HepG2 (cell line): ENCODE measurements at regions not wholly inside any gene's neighbourhood (a gene's known extent, or its start where the extent isn't known, plus 50 kb on each side); places are given as distances from the start of the nearest gene placed in this dataset.

Experiments used
- ATAC-seq: fragments of 200-7000 bp; cut with Tn5 transposase; 3 replicates; pipeline ENCODE4 v1.9.1; 2020; ENCODE audit warnings: mild to moderate bottlenecking, moderate library complexity
- BruUV-seq: library from RNA; stranded (reverse); fragments of 400-500 nt; replicated peaks from 2 replicates; lab custom pipeline; 2021; lab: Mats Ljungman, UMichigan
- CTCF ChIA-PET: fragments of 300-600 bp; formaldehyde crosslinking; extraction: SDS; loops from one replicate; lab custom pipeline; 2021; ENCODE audit warnings: low total read pairs, inconsistent platforms, low intra/inter-chr PET ratio; lab: Yijun Ruan, JAX
- POLR2A ChIA-PET: fragments of 350-600 bp; sonication (Branson Sonifier 250); formaldehyde crosslinking; loops from one replicate; lab custom pipeline; 2020; ENCODE audit warnings: antibody characterized with exemption, inconsistent platforms; lab: Yijun Ruan, JAX
- DNase-seq: peaks from one replicate; pipeline ENCODE4 v3.0.0-alpha.2; 2015; ENCODE audit warnings: low spot score
- FAIRE-seq: peaks from 3 replicates; lab custom pipeline; 2011; peaks lifted over from hg19 to GRCh38; lab: Jason Lieb, UNC
- H2AFZ ChIP-seq: one replicate; pipeline ENCODE4 v1.6.1; 2011; ENCODE audit warnings: low read length, inconsistent platforms
- H3K27ac ChIP-seq: fragments of 300-600 bp; 3 replicates; pipeline ENCODE4 v1.8.0; 2011; ENCODE audit warnings: mixed run types, mild to moderate bottlenecking, mixed read lengths, low read length, inconsistent platforms; ENCODE audit not compliant: insufficient read depth; ENCODE audit errors: extremely low read length
- H3K27me3 ChIP-seq, 2 experiments: fragments of 200-600 bp in 1 of 2; 2 replicates in 1 of 2; 3 replicates in 1 of 2; pipeline versions ENCODE4 v1.6.0 to v1.8.0; 2011; ENCODE audit warnings: low read length in 2 of 2, mild to moderate bottlenecking in 2 of 2, moderate library complexity in 2 of 2, inconsistent platforms in 1 of 2; ENCODE audit not compliant: insufficient read depth in 2 of 2, control insufficient read depth in 1 of 2
- H3K36me3 ChIP-seq, 2 experiments: fragments of 200-600 bp in 1 of 2; replicated peaks in 1 of 2; 2 replicates in 1 of 2; 3 replicates in 1 of 2; pipeline versions ENCODE4 v1.5.1 to v1.8.0; 2011; ENCODE audit warnings: low read length in 2 of 2, inconsistent platforms in 1 of 2; ENCODE audit not compliant: insufficient read depth in 2 of 2, control insufficient read depth in 1 of 2
- H3K4me1 ChIP-seq: 2 replicates; pipeline ENCODE4 v1.5.1; 2012; ENCODE audit warnings: low read length, inconsistent platforms; ENCODE audit not compliant: insufficient read depth
- H3K4me2 ChIP-seq: 2 replicates; pipeline ENCODE4 v1.6.0; 2011; ENCODE audit warnings: low read depth, low read length, inconsistent platforms
- H3K4me3 ChIP-seq, 3 experiments: fragments of 200-600 bp in 1 of 3; sonication (generic), shearing (Covaris generic) in 1 of 3; replicated peaks in 1 of 3; 2 replicates each; pipeline ENCODE4 v1.5.1; 2011 to 2016; ENCODE audit warnings: low read length in 3 of 3, inconsistent platforms in 2 of 3, low read depth in 2 of 3, mild to moderate bottlenecking in 2 of 3, control low read depth in 1 of 3, mixed read lengths in 1 of 3; ENCODE audit not compliant: insufficient read depth in 1 of 3
- H3K79me2 ChIP-seq: one replicate; pipeline ENCODE4 v1.6.1; 2011; ENCODE audit warnings: low read length, inconsistent platforms; ENCODE audit not compliant: insufficient read depth
- H3K9ac ChIP-seq: 2 replicates; pipeline ENCODE4 v1.6.0; 2011; ENCODE audit warnings: mild to moderate bottlenecking, low read depth, low read length, inconsistent platforms; ENCODE audit not compliant: insufficient read depth
- H3K9me3 ChIP-seq: 2 replicates; pipeline ENCODE4 v1.5.1; 2012; ENCODE audit warnings: mild to moderate bottlenecking, low read length
- H4K20me1 ChIP-seq: 2 replicates; pipeline ENCODE4 v1.6.0; 2011; ENCODE audit warnings: inconsistent platforms, mild to moderate bottlenecking, low read length, moderate library complexity; ENCODE audit not compliant: insufficient read depth
- BRCA1 ChIP-seq: sonication (generic); formaldehyde crosslinking; IDR thresholded peaks from 2 replicates; pipeline ENCODE4 v1.4.0; 2020; ENCODE audit warnings: missing genetic modification reagents
- CHD2 ChIP-seq: IDR thresholded peaks from 2 replicates; pipeline ENCODE4 v1.6.1; 2011; ENCODE audit warnings: low read depth, low read length, improper control_type of control experiment
- CREM ChIP-seq, 2 experiments: sonication (generic) in 1 of 2; formaldehyde crosslinking in 1 of 2; IDR thresholded peaks; 2 replicates each; pipeline versions ENCODE4 v1.4.0 to v1.6.1; 2016 to 2020; ENCODE audit warnings: antibody characterized with exemption in 1 of 2, mild to moderate bottlenecking in 1 of 2, missing genetic modification reagents in 1 of 2
- DPF2 ChIP-seq: sonication (generic); formaldehyde crosslinking; IDR thresholded peaks from 2 replicates; pipeline ENCODE4 v1.4.0; 2020; ENCODE audit warnings: mild to moderate bottlenecking, low read depth, missing genetic modification reagents, borderline replicate concordance
- ETV5 ChIP-seq: IDR thresholded peaks from 2 replicates; pipeline ENCODE4 v1.6.1; 2018; ENCODE audit warnings: missing biosample characterization, missing genetic modification reagents, inconsistent platforms, borderline replicate concordance
- GPN1 ChIP-seq: sonication (generic); formaldehyde crosslinking; IDR thresholded peaks from 2 replicates; pipeline ENCODE4 v1.5.1; 2020; ENCODE audit warnings: missing genetic modification reagents, borderline replicate concordance
- NAIF1 ChIP-seq: sonication (generic); formaldehyde crosslinking; IDR thresholded peaks from 2 replicates; pipeline ENCODE4 v1.5.0; 2020; ENCODE audit warnings: mild to moderate bottlenecking, missing genetic modification reagents, borderline replicate concordance
- SAP130 ChIP-seq: IDR thresholded peaks from 2 replicates; pipeline ENCODE4 v1.6.1; 2016; ENCODE audit warnings: low read depth
- ZBTB14 ChIP-seq: sonication (generic); formaldehyde crosslinking; IDR thresholded peaks from 2 replicates; pipeline ENCODE4 v1.4.0; 2020; ENCODE audit warnings: missing genetic modification reagents
- ZNF503 ChIP-seq: sonication (generic); formaldehyde crosslinking; IDR thresholded peaks from 2 replicates; pipeline ENCODE4 v1.4.0; 2020; ENCODE audit warnings: missing genetic modification reagents
- ZNF672 ChIP-seq: sonication (generic); formaldehyde crosslinking; IDR thresholded peaks from 2 replicates; pipeline ENCODE4 v1.8.1; 2022; ENCODE audit warnings: missing genetic modification reagents
- ZNF740 ChIP-seq: sonication (generic); formaldehyde crosslinking; IDR thresholded peaks from 2 replicates; pipeline ENCODE4 v1.4.0; 2020; ENCODE audit warnings: missing genetic modification reagents
- ZNF878 ChIP-seq: sonication (generic); formaldehyde crosslinking; IDR thresholded peaks from 2 replicates; pipeline ENCODE4 v1.8.1; 2023; ENCODE audit warnings: mild to moderate bottlenecking, missing genetic modification reagents, moderate library complexity
- ZSCAN21 ChIP-seq: sonication (generic); formaldehyde crosslinking; IDR thresholded peaks from 2 replicates; pipeline ENCODE4 v1.8.0; 2022; ENCODE audit warnings: mild to moderate bottlenecking, missing genetic modification reagents, moderate library complexity, borderline replicate concordance
- in situ Hi-C: cut with HindIII; loops from 2 replicates; pipeline ENCODE4 v1.10.0; 2017; ENCODE audit warnings: low pct_unique_long_range_greater_than_20kb; ENCODE audit not compliant: extremely low pct_ligation_motif_present
- intact Hi-C: fragments of 100-400 bp; cut with micrococcal nuclease; formaldehyde crosslinking; loops from one replicate; pipeline ENCODE4 v1.10.0; 2022; ENCODE audit not compliant: unreplicated experiment

- intact Hi-C loops, result no loop called here
- no TSS peak for BruUV-seq
- in situ Hi-C loops, result no loop called here
- Histone ChIP-seq H3K79me2 (no peaks in the 10 kb centered on the region), H3K36me3 (no peaks in the 10 kb centered on the region), H3K27ac (no peak overlapping the region), H2AFZ (no peak overlapping the region), H3K4me2 (no peak overlapping the region), H3K27me3 (no peaks in the 10 kb centered on the region), H4K20me1 (no peaks in the 10 kb centered on the region), H3K4me3 (no peak overlapping the region), H3K4me1 (no peaks in the 10 kb centered on the region), H3K9me3 (no peaks in the 10 kb centered on the region), H3K9ac (no peak overlapping the region)
- no peak for TF ChIP-seq DPF2 (CRISPR knock-in tag)
- no peak for TF ChIP-seq BRCA1 (CRISPR knock-in tag)
- no peak for TF ChIP-seq ZNF672
- TF ChIP-seq GPN1 (CRISPR knock-in tag), result no peak
- TF ChIP-seq ZBTB14 (CRISPR knock-in tag), result no peak
- no peak for TF ChIP-seq NAIF1 (CRISPR knock-in tag)
- no peak for TF ChIP-seq ZSCAN21
- TF ChIP-seq CREM (IDR thresholded peaks at IDR 0.05), result no peak
- no peak for TF ChIP-seq CREM (CRISPR knock-in tag; IDR thresholded peaks at IDR 0.05)
- TF ChIP-seq ZNF503, result no peak
- no peak for TF ChIP-seq ETV5 (CRISPR knock-in tag)
- TF ChIP-seq ZNF740 (CRISPR knock-in tag), result no peak
- no peak for TF ChIP-seq SAP130 (CRISPR knock-in tag)
- TF ChIP-seq CHD2, result no peak
- TF ChIP-seq ZNF878, result no peak
- ChIA-PET POLR2A (no interaction called here), CTCF (no interaction called here)
- FAIRE-seq, result no peak
- no peak for ATAC-seq
- DNase-seq, result no peak
These were observed 118.5 kb downstream of the MFSD1 start for GRCh38 chr3:158920371-158920770.
